Lower leg skin (tissue), 3 donors: ENCODE measurements at regions not wholly inside any gene's neighbourhood (a gene's known extent, or its start where the extent isn't known, plus 50 kb on each side); places are given as distances from the start of the nearest gene placed in this dataset.

Experiments
- POLR2A ChIP-seq, 2 donors: fragments of 450-650 bp; IDR thresholded peaks; one replicate each; pipeline ENCODE4 v1.6.1; 2016 to 2017; ENCODE audit warnings: antibody characterized with exemption in 2 of 2, mild to moderate bottlenecking in 1 of 2, moderate library complexity in 1 of 2
- TF ChIP-seq, protein P1 (sequence below), 3 donors: fragments of 450-650 bp; IDR thresholded peaks; one replicate each; pipeline ENCODE4 v1.5.1; 2016; ENCODE audit warnings: antibody characterized with exemption in 3 of 3, mild to moderate bottlenecking in 3 of 3, moderate library complexity in 2 of 3

DNA sequence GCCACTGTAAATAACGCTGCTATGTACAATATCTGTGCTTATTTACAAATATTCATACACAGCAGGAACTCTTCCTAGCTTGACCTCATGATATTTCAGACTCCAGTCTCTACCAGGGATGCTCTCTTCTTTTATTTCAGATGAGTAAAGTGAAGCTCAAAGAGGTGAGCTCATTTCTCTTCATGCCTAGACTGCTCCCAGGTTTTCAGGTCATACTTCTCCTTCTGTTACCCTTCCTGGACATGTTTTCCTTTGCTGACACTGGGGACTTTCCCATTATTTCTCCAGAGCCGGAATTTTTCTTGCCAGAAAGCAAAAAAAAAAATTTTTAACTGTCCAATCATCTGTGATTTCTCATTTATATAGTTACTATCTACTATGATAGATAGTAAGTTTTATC lies 147.2 kb upstream of the DST start:
- TF ChIP-seq POLR2A (IDR thresholded peaks at IDR 0.05): no peak
- TF ChIP-seq, protein P1, sequence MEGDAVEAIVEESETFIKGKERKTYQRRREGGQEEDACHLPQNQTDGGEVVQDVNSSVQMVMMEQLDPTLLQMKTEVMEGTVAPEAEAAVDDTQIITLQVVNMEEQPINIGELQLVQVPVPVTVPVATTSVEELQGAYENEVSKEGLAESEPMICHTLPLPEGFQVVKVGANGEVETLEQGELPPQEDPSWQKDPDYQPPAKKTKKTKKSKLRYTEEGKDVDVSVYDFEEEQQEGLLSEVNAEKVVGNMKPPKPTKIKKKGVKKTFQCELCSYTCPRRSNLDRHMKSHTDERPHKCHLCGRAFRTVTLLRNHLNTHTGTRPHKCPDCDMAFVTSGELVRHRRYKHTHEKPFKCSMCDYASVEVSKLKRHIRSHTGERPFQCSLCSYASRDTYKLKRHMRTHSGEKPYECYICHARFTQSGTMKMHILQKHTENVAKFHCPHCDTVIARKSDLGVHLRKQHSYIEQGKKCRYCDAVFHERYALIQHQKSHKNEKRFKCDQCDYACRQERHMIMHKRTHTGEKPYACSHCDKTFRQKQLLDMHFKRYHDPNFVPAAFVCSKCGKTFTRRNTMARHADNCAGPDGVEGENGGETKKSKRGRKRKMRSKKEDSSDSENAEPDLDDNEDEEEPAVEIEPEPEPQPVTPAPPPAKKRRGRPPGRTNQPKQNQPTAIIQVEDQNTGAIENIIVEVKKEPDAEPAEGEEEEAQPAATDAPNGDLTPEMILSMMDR (IDR thresholded peaks at IDR 0.05): no peak
